ENCODE measurements at regions not wholly inside any gene's neighbourhood (a gene's known extent, or its start where the extent isn't known, plus 50 kb on each side); places are given as distances from the start of the nearest gene placed in this dataset.
"Not testable (repeated sequence)": the region's sequence is repeated elsewhere in the genome, so short reads cannot be mapped to it uniquely, and the experiment has no call there.

DNA sequence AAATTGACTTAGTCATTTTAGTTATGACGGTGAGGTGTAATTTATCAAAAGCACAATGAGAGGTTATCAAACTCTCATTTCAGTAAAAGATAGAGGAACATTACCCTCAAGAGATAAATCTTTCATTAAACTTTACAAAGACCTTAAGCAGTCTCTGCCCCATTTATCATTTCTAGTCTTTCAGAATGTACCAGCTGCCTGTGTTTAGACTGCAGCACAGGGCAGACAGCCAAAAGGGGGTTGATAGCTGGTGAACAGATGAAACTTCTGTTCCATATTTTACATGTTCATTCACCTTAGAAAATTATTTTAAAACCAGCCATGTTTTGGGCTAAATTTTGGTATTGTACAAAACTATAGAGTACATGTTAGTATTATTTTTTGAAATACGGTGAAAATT is 514.6 kb upstream of the CNTN3 start:
- DNase-seq, result no peak

- no peak for DNase-seq
Measured at GRCh38 chr3:75136100-75136897, 521.8 kb upstream of the CNTN3 start.

- no peak for DNase-seq
Measured at GRCh38 chr3:75138345-75138744, 523.9 kb upstream of the CNTN3 start.

GRCh38 chr3:75140904-75141615 is 523.1 kb upstream of the FRG2C start:
- no peak for DNase-seq

- no peak for DNase-seq
Measured at GRCh38 chr3:75144406-75144805, 519.7 kb upstream of the FRG2C start.

DNA sequence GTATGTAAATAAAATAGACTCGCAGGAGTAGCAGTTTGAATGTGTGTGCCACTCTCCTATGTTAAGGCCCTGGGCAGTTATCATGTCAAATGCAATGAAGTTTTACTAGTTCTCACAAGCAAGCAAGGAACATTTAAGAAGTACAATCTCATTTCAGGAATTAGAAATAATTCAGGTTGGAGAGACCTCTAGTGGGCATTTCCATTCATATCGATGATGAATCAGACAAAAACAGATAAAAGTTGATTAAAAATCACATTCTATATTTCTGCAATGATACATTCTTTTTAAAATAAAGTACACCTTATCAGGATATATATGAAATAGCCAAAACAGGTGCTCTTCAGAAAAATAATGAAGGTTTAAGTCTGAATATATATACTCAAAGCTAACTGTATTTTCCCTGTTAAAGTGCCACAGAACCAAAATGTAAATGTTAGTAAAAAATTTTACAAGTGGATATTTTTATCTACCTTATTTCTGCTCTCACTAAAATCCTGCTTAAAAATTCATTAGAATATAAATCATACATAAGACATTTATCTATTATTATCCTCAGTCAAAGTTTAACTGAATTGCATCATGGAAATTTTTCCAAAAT is 492.4 kb upstream of the FRG2C start:
- no peak for DNase-seq

- DNase-seq, result no peak
Measured at GRCh38 chr3:75176937-75177336, 487.2 kb upstream of the FRG2C start.

GRCh38 chr3:75180235-75180944 is 483.7 kb upstream of the FRG2C start:
- DNase-seq, result no peak

DNA sequence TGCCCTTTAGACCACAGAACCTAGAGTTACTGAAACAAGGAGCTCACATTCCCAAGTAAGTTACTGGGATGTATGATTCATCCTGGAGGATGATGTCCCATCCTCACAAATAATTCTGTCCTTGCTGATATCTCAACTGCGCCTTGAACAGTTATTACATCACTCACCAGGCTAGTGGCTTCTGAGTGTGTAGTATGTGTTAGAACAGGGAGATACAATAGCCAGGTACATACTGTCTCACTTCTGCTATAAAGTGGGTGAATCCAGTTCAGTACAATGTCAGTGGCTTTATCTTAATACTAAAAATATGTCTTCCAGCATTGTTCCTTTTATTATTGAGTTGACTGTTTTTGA is 483.2 kb upstream of the FRG2C start:
- DNase-seq, result no peak

GRCh38 chr3:75188962-75189361 is 475.2 kb upstream of the FRG2C start:
- no peak for DNase-seq

DNA sequence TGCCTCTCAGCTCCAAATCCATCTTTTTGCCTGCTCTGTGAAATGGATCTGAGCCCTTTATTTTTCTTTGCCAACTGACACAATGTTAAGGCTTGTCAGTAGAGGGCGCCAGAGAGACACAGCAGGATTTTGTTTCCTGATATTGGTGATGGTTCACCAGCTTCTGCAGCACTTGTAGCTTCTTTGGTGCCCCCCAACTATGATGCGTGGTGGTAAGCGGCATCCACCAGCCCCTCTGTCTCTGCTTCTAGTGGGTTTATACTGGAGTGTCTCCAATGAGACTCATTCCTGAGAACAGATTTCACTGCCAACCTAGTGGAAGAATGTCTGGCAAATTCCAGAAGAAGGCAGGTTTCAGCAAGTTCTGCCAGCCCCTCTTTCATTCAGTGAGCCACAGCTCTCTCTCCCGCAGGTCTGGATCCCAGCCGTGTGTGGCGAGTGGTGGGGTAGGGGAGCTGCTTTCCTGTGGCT is 471.9 kb upstream of the FRG2C start:
- DNase-seq, result peak; percentile 39

DNA sequence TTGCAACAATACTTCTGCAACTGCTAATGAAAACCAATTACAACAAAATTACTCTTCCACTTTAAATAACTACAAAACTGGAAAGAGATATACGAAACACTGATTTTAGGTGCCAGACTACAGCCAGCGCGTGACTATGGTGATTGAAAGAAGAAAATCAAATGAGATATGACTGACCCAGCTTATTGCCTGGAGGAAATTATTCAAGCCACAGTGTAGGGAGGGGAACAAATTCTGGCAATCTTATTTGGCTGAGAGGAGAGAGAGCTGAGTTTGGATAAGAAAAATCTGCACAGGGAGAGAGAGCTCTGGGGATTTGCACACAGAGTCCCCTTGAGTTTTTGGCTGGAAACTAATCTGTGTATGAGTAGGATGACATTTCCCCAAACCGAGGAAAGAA is 470.3 kb upstream of the FRG2C start:
- no peak for DNase-seq

- DNase-seq, result not testable (repeated sequence)
Measured at GRCh38 chr3:75214332-75214731, 449.8 kb upstream of the FRG2C start.

DNA sequence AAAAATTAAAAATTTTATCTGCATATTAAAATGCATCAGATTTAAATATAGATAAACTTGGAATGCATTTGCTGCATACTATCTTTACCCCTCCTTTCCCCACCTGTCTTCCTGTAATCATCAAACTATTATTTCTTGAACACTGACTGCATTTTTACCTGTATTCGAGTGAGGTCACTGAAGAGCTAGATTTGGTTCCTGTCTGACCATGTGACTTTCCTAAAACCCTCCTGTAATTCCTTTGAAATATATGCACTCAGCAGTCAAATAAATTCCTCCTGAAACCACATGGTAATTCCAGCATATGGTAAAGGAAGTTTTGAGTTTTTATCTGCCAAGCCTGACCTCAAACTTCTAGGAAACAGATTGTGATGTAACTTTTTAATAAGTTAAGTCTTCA is 445.6 kb upstream of the FRG2C start:
- DNase-seq, result no peak

DNA sequence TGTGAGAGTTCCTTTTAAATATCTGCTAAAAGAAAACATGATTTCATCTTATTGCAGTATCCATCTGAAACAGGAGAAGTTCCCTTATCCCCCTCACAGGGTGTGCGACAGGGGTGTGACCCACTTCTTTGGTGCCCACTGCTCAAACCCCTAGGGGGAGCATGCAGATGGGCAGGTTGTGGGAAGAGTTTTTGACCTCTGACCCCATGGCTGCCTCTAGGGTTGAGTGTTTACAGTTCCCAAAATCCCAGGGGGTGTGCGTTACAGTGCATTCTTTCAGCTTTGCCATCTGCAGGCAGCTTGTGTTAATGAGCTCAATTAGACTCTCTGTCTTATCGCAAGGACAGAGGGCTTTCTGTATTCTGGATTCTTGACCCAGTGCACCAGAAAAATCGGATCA is 443.2 kb upstream of the FRG2C start:
- no peak for DNase-seq

DNA sequence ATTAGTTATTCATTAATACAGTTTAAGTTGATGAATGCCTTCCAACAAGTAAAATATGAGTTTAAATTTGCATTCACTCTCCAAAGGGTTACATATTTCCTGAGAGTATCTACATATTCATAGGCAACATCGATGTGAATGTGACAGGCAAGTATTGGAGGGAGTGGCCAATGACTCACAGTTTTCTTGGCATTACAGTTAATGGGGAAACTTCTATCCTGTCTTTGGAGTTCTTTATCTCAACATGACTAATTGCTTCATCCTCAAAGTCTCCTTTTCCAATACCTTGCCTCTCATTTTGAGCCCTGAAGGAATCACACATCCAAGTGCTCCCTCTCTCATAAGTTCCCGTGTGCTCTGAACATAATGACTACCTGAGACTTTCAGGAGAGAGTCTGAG is 439.7 kb upstream of the FRG2C start:
- no peak for DNase-seq

GRCh38 chr3:75232216-75232615 is 431.9 kb upstream of the FRG2C start:
- DNase-seq, result no peak

DNA sequence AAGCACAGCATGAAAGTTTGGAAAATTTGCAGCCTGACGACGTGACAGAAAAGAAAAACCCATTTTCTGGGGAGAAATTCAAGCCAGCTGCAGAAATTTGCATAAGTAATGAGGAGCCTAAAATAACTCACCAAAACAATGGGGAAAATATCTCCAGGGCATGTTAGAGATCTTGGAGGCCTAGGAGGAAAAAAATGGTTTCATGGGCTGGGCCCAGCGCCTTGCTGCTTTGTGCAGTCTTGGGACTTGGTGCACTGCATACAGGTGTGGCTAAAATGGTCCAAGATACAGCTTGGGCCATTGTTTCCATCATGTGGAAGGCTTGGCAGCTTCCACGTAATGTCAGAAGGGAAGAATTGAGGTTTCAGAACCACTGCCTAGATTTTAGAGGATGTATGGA is 428.5 kb upstream of the FRG2C start:
- DNase-seq, result no peak

DNA sequence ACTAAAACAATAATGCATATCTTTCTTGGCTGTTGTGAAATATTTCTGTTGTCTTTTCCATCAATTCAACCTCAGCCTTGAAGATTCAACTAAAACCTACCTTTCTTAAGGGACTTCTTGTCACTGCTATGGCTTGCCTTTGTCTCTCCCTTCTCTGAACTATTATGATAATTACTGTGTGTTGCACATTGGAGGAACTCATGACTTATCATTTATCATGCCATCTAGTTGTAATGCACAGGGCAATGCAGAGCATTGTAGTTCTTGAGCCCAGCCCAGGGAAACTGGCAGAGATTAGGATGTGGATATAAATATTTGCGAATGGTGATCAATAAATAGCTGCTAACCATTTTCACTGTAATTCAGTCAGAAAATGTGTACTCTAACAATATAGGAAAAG is 427.1 kb upstream of the FRG2C start:
- DNase-seq, result no peak

GRCh38 chr3:75237477-75237876 is 426.7 kb upstream of the FRG2C start:
- DNase-seq, result no peak

GRCh38 chr3:75241226-75241962 is 422.7 kb upstream of the FRG2C start:
- DNase-seq, result not testable (repeated sequence)

- DNase-seq, result no peak
Measured at GRCh38 chr3:75242012-75242735, 422.0 kb upstream of the FRG2C start.

Data from left hindlimb (tissue), 1 donor.